NCI-H2196 treated with DMSO at 0.1 percent for 48 hours (cell line): ENCODE measurements at regions not wholly inside any gene's neighbourhood (a gene's known extent, or its start where the extent isn't known, plus 50 kb on each side); places are given as distances from the start of the nearest gene placed in this dataset.
"Not testable (repeated sequence)": the region's sequence is repeated elsewhere in the genome, so short reads cannot be mapped to it uniquely, and the experiment has no call there.

Experiments
- DNase-seq: peaks from one replicate; lab custom pipeline; 2025; ENCODE audit not compliant: unreplicated experiment; lab: John Stamatoyannopoulos, UW

- no peak for DNase-seq
Observed at GRCh38 chr11:43067681-43068080, 244.1 kb upstream of the API5 start.

DNA sequence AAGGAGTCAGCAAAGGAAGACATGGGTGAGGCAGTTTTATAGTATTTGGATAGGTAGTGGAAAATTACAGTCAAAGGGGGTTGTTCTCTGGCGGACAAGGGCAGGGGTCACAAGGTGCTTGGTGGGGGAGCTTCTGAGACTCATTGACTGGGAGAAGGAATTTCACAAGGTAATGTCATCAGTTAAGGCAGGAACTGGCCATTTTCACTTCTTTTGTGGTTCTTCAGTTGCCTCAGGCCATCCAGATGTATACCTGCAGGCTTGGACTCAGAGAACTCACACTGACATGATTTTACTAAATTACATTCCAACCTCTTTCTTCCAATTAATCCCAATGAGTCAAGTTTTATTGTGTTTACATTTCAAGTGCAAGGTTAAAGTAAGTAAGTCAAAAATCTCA is 240.5 kb upstream of the API5 start:
- no peak for DNase-seq

- no peak for DNase-seq
Observed at GRCh38 chr11:43072096-43072495, 239.7 kb upstream of the API5 start.

DNA sequence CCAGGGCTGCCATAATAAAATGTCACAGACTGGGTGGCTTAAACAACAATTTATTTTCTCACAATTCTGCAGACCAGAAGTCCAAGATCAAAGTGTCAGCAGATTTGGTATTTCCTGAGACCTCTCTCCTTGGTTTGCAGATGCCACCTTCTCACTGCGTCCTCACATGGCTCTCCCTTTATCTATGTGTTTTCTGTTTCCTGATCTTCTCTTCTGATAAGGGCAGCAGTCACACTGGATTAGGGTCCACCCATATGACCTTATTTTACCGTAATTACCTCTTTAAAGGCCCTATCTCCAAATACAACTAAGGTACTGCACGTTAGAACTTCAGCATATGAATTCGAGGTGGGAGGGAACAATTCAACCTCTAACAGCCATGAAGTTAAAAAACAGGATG is 238.9 kb upstream of the API5 start:
- DNase-seq = no peak

- no peak for DNase-seq
Observed at GRCh38 chr11:43074810-43075209, 237.0 kb upstream of the API5 start.

- no peak for DNase-seq
Observed at GRCh38 chr11:43101113-43101512, 210.7 kb upstream of the API5 start.

- DNase-seq = no peak
Observed at GRCh38 chr11:43116071-43116470, 195.7 kb upstream of the API5 start.

DNA sequence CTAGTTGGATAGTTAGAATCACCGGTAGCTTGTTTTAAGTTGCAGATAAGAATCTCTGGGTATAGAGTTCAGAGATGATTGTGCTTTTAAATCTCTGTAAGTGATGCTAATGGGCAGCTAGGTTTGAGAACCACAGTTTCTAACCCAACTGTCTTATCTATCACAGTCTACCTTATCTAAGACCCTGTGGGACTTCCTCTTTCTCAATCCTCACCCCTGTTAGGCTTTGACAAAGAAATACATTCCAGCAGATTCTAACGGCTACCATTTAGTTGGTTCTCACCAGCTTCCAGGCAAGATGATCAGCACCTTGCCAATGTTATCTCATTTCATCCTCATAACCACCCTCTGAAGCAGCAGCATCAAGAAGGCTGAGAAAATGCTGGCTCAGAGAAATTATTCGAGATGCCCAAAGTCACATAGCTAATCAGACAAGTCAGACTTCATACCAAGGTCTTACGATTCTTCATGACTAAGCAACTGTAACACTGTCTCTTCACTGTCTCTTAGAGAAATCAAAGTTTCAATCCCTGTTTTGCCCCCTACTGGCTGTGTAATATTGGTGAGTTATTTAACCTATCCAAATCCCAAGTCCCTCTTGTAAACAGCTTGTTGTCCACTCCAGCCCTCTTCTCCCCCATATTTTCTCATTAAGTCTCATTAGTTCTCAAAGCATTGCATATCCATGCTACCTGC is 192.4 kb upstream of the API5 start:
- no peak for DNase-seq

DNA sequence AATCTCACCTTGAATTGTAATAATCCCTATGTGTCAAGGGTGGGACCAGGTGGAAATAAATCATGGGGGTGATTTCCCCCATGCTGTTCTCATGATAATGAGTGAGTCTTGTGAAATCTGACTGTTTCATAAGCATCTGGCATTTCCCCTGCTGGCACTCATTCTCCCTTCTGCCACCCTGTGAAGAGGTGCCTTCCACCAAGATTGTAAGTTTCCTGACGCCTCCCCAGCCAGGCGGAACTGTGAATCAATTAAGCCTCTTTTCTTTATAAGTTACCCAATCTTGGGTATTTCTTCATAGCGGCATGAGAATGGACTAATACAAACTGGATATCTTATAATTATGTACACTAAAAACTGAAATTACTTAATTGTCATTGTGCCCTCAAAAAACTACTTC is 189.2 kb upstream of the API5 start:
- no peak for DNase-seq

DNA sequence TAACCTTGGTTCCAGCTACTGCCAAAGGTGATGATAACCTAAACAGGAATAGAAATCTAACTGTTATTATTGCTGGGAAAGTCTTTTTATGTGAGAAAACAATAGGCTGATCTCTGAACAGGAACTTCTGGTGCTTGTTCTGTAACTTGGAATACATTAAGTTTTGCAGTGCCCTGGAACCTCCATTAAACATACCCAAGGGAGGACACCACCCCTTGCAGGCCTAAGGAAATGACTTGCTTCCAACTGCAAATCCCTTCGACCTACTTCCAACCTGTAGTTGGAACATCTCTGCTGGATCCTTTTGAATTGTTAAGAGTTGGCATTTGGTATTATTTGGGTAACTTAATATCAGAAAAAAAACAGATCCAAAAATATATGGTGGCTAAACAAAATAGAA is 188.4 kb upstream of the API5 start:
- no peak for DNase-seq

DNA sequence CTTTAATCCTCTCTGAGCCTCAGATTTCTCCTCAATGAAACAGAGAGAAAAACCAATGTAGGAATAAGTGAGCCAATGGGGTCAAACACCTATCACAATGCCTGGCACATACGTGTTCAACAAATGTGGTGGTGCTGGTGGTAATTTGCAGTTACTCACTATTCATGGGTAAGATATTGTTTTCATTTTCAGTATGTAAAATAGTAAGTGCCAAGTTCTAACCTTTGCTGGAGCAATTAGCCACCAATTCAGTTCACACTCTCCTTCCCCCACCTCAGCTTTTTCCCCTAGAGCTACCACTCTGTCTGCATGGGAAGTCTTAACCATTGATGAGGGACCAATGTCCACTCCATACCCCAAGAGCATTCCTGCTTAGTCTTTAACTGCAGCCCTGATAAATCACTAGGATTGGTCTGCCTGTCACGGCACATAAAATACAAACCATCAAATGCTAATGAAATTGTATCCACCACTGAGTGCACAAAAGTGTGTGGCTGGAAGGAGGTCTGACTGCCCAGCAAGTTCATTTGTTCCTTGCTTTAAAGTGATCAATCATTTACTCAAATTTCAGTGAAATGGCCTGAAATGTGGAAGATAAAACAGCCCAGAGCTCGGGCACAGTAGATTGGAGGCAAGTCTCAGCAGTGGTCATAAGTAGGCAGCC is 187.4 kb upstream of the API5 start:
- DNase-seq = no peak

DNA sequence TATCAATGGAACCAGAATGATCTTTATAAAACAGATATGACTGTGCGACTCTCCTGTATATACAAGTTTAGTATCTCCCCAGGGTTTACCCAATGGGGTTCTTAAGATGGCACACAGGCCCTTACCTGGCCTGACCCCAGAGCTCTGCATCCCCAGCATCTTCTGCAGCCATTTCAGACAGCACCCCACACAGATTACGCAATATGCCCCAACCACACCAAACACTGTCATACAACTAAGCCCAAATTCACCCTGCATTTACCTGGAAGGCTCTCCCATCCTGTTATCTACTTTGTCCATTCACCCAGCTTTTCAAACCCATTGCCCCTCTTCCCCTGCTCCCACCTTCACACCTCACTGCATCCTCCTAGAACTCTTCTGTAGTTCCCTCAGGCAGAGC is 182.5 kb upstream of the API5 start:
- DNase-seq = no peak

- DNase-seq = no peak
Observed at GRCh38 chr11:43130616-43131015, 181.2 kb upstream of the API5 start.

DNA sequence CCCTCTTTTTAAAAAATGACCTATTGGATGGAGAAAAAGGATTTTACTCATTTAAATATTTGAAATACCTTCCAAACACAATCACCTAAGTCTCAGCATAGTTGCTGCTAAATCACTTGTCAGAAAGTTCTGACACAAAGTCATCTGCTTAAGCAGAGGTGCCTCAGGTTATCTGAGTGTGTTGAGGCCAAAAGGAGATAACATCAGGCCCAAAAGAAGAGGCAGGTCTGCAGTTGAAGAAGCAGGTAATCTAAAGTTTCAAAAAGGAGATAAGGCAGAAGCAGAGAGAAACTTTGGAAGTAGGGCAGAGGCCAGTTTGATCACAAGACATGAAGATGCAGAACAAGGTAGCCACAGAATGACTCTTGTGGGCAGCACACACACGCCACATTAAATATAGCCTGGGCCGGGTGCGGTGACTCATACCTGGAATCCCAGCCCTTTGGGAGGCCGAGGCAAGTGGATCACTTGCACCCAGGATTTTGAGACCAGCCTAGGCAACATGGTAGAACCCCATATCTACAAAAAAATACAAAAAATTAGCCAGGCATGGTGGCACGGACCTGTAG is 175.7 kb upstream of the API5 start:
- no peak for DNase-seq

GRCh38 chr11:43138621-43139140 is 173.1 kb upstream of the API5 start:
- no peak for DNase-seq

GRCh38 chr11:43145653-43146052 is 166.1 kb upstream of the API5 start:
- DNase-seq = no peak

DNA sequence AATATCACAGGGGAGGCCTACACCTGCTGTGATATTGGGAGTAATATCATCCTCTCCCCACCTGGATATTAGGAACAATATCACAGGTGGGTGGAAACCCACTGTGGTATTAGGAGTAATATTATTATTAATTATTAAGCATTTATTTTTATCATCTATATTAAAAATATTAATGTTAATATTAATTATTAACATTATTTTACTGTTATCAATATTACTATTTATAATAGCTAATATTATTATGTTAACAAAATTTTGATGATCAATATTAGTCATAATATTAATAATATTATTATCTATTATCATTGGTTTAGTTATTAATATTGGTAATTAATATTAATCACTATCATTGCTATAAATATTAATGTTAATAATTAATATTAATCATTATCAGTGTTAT is 161.1 kb upstream of the API5 start:
- no peak for DNase-seq

DNA sequence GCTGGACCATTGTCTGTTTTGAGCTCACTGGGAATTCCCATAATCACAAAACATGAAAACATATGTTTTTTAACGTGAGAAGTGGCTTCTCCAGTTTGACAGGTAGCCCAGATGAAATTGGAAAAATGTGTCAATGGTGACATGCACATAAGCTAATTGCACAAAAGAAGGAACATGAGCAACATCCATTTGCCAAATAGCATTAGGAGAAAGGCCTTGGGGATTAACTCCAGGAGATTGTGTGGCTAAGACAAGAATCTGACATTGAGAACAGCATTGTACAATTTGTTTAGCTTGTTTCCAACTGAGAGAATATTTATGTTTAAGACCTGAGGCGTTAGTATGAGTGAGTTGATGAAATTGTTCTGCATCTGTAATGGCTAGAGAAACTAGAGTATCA is 147.0 kb upstream of the API5 start:
- no peak for DNase-seq

DNA sequence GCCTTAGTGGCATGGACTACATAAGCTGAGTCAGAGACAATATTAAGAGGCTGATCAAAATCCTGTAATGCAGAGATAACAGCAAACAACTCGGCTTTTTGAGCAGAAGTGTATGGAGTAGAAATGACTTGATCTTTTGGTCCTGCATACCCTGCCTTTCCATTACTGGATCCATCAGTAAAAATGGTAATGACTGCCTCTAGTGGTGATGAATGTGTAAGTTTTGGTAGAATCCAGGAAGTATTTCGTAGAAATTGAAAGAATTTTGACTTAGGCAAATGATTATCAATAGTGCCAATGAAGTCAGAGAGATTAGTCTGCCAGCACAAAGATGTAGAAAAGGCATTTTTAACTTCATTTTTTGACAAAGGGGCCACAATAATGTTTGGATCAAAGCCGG is 146.4 kb upstream of the API5 start:
- not testable (repeated sequence) for DNase-seq

DNA sequence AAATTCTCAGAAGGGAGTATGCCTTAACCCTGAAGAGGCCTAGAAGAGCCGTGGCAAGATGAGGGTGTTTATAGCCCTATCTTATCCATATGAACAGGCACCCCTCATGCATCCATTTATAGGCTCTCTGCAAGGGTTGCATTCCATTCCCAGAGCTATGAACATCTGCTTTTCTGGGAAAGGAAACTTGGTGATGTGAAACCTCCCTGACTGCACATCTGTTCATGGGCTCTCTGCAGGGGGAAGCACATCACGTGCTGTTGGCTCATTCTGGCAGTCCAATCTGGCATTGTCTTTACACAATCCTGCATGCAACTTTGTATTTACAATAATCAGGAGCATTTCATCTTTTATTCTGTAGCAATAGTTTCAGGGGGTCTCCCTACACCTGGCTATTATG is 143.6 kb upstream of the API5 start:
- not testable (repeated sequence) for DNase-seq

DNA sequence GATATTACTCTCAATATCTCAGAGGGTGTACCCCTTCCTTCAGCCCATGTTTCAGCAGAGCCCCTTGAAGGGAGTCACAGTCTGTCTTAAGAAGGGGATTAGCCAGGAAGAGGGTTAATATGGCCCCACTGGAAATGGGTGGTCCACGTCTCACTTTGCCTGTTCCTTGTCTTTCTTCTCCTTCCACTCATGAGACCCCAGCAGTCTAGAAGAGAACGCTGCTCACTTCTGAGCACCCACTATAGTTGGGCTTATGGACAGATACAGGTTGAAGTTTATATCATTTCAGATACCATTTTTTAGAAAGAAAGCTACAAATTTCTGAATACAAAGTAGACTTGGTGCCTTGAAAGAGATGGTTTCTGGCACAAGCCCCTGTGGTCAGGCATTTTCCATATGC is 139.3 kb upstream of the API5 start:
- no peak for DNase-seq

- no peak for DNase-seq
Observed at GRCh38 chr11:43177975-43178374, 133.8 kb upstream of the API5 start.
